ENCODE measurements at regions not wholly inside any gene's neighbourhood (a gene's known extent, or its start where the extent isn't known, plus 50 kb on each side); places are given as distances from the start of the nearest gene placed in this dataset.

GRCh38 chr1:57996400-57996799 lies 550.1 kb downstream of the OMA1 start:
- H3K36me3 Mint-ChIP-seq (ENCODE audit: low read depth): no peaks in the 10 kb centered on the region

GRCh38 chr1:57991289-57991688 lies 555.2 kb downstream of the OMA1 start:
- no peak overlapping the region for H3K4me3 Mint-ChIP-seq
- intact Hi-C loops (cut with micrococcal nuclease): no loop called here
- no peaks in the 10 kb centered on the region for H3K9me3 Mint-ChIP-seq
- H3K4me1 Mint-ChIP-seq (ENCODE audit: low read depth): peaks cover 4% of the 10 kb centered on the region
- DNase-seq (no peak), ATAC-seq (no peak)
- ChIA-PET CTCF (no interaction called here), POLR2A (no interaction called here)
- no peak overlapping the region for H3K27ac Mint-ChIP-seq
- H3K36me3 Mint-ChIP-seq (ENCODE audit: low read depth): no peaks in the 10 kb centered on the region
- no peak for TF ChIP-seq CTCF (IDR thresholded peaks at IDR 0.05)
- no peaks in the 10 kb centered on the region for H3K27me3 Mint-ChIP-seq

More at GRCh38 chr1:57996400-57996799, 550.1 kb downstream of the OMA1 start:
- ChIA-PET CTCF (no interaction called here), POLR2A (no interaction called here)
- DNase-seq: no peak
- Mint-ChIP-seq H3K27ac (no peak overlapping the region), H3K4me3 (no peak overlapping the region), H3K9me3 (peaks cover 2% of the 10 kb centered on the region), H3K27me3 (peaks cover 4% of the 10 kb centered on the region), H3K4me1 (ENCODE audit: low read depth) (no peaks in the 10 kb centered on the region)
- no peak for TF ChIP-seq CTCF (IDR thresholded peaks at IDR 0.05)
- ATAC-seq: no peak
- intact Hi-C loops (cut with micrococcal nuclease): no loop called here

GRCh38 chr1:57989877-57990276 lies 556.6 kb downstream of the OMA1 start:
- Mint-ChIP-seq H3K36me3 (ENCODE audit: low read depth) (no peaks in the 10 kb centered on the region), H3K27me3 (no peaks in the 10 kb centered on the region), H3K4me1 (ENCODE audit: low read depth) (peaks cover 10% of the 10 kb centered on the region), H3K9me3 (no peaks in the 10 kb centered on the region), H3K27ac (no peak overlapping the region), H3K4me3 (no peak overlapping the region)
- DNase-seq (no peak), ATAC-seq (no peak)
- CTCF ChIA-PET: no interaction called here
- intact Hi-C loops (cut with micrococcal nuclease): no loop called here
- POLR2A ChIA-PET: no interaction called here
- no peak for TF ChIP-seq CTCF (IDR thresholded peaks at IDR 0.05)

GRCh38 chr1:57987523-57987922 lies 559.0 kb downstream of the OMA1 start:
- CTCF ChIA-PET: no interaction called here
- peaks cover 10% of the 10 kb centered on the region for H3K4me1 Mint-ChIP-seq (ENCODE audit: low read depth)
- peaks cover 5% of the 10 kb centered on the region for H3K27me3 Mint-ChIP-seq
- no peak overlapping the region for H3K4me3 Mint-ChIP-seq
- no peak for ATAC-seq
- no peak overlapping the region for H3K27ac Mint-ChIP-seq
- DNase-seq: no peak
- no peaks in the 10 kb centered on the region for H3K36me3 Mint-ChIP-seq (ENCODE audit: low read depth)
- intact Hi-C loops (cut with micrococcal nuclease): no loop called here
- POLR2A ChIA-PET: no interaction called here
- H3K9me3 Mint-ChIP-seq: no peaks in the 10 kb centered on the region
- TF ChIP-seq CTCF (IDR thresholded peaks at IDR 0.05): no peak

- H3K27me3 Mint-ChIP-seq: peaks cover 5% of the 10 kb centered on the region
- CTCF ChIA-PET: no interaction called here
- no peak for TF ChIP-seq CTCF (IDR thresholded peaks at IDR 0.05)
- H3K36me3 Mint-ChIP-seq (ENCODE audit: low read depth): no peaks in the 10 kb centered on the region
- DNase-seq (no peak), ATAC-seq (no peak)
- H3K27ac Mint-ChIP-seq: no peak overlapping the region
- intact Hi-C loops (cut with micrococcal nuclease): no loop called here
- POLR2A ChIA-PET: no interaction called here
- H3K4me3 Mint-ChIP-seq: no peak overlapping the region
- H3K4me1 Mint-ChIP-seq (ENCODE audit: low read depth): peaks cover 10% of the 10 kb centered on the region
- no peaks in the 10 kb centered on the region for H3K9me3 Mint-ChIP-seq
Measured at GRCh38 chr1:57986432-57986831, 560.1 kb downstream of the OMA1 start.
